Effector memory CD4-positive, alpha-beta T cell (primary cell): ENCODE measurements at regions not wholly inside any gene's neighbourhood (a gene's known extent, or its start where the extent isn't known, plus 50 kb on each side); places are given as distances from the start of the nearest gene placed in this dataset.

Source experiments
- DNase-seq, 3 donors: peaks; one replicate each; pipeline ENCODE4 v3.0.0-alpha.2; 2020
- H3K27ac ChIP-seq: 2 replicates; pipeline ENCODE4 v1.7.0; 2013; ENCODE audit warnings: mild to moderate bottlenecking, low read length, moderate library complexity; ENCODE audit not compliant: insufficient read depth, poor library complexity, severe bottlenecking
- H3K27me3 ChIP-seq: replicated peaks from 2 replicates; pipeline ENCODE4 v1.7.0; 2013; ENCODE audit warnings: mild to moderate bottlenecking, low read length; ENCODE audit not compliant: insufficient read depth, control insufficient read depth, poor library complexity, severe bottlenecking
- H3K36me3 ChIP-seq: 2 replicates; pipeline ENCODE4 v1.7.0; 2013; ENCODE audit warnings: mild to moderate bottlenecking, low read length, moderate library complexity; ENCODE audit not compliant: control insufficient read depth, insufficient read depth
- H3K4me1 ChIP-seq: 2 replicates; pipeline ENCODE4 v1.7.0; 2013; ENCODE audit warnings: low read length, mild to moderate bottlenecking; ENCODE audit not compliant: control insufficient read depth, insufficient read depth, poor library complexity, severe bottlenecking
- H3K4me3 ChIP-seq: 2 replicates; pipeline ENCODE4 v1.7.0; 2013; ENCODE audit warnings: low read length, low read depth, mild to moderate bottlenecking; ENCODE audit not compliant: insufficient read depth, poor library complexity, severe bottlenecking
- H3K9me3 ChIP-seq: 2 replicates; pipeline ENCODE4 v1.7.0; 2013; ENCODE audit warnings: mild to moderate bottlenecking, low read length, moderate library complexity; ENCODE audit not compliant: control insufficient read depth

GRCh38 chr15:31525185-31525695, 198.6 kb downstream of the KLF13 start:
- no peaks in the 10 kb centered on the region for H3K4me1 ChIP-seq
- H3K27me3 ChIP-seq = no peaks in the 10 kb centered on the region
- no peaks in the 10 kb centered on the region for H3K9me3 ChIP-seq
- H3K27ac ChIP-seq = no peak overlapping the region
- no peak for DNase-seq
- H3K4me3 ChIP-seq = no peak overlapping the region
- H3K36me3 ChIP-seq = no peaks in the 10 kb centered on the region

GRCh38 chr15:31525988-31526665, 199.5 kb downstream of the KLF13 start:
- no peak overlapping the region for H3K4me3 ChIP-seq
- DNase-seq = no peak
- H3K4me1 ChIP-seq = no peaks in the 10 kb centered on the region
- H3K27me3 ChIP-seq = no peaks in the 10 kb centered on the region
- no peak overlapping the region for H3K27ac ChIP-seq
- no peaks in the 10 kb centered on the region for H3K36me3 ChIP-seq
- no peaks in the 10 kb centered on the region for H3K9me3 ChIP-seq

- no peaks in the 10 kb centered on the region for H3K36me3 ChIP-seq
- H3K27me3 ChIP-seq = no peaks in the 10 kb centered on the region
- no peak for DNase-seq
- H3K4me3 ChIP-seq = no peak overlapping the region
- no peaks in the 10 kb centered on the region for H3K9me3 ChIP-seq
- H3K4me1 ChIP-seq = no peaks in the 10 kb centered on the region
- H3K27ac ChIP-seq = no peak overlapping the region
These were observed 200.5 kb downstream of the KLF13 start for GRCh38 chr15:31526916-31527690.

GRCh38 chr15:31528846-31529245, 202.2 kb downstream of the KLF13 start:
- Histone ChIP-seq H3K9me3 (no peaks in the 10 kb centered on the region), H3K27ac (no peak overlapping the region), H3K4me1 (no peaks in the 10 kb centered on the region), H3K4me3 (no peak overlapping the region), H3K27me3 (no peaks in the 10 kb centered on the region), H3K36me3 (no peaks in the 10 kb centered on the region)
- no peak for DNase-seq

- Histone ChIP-seq H3K9me3 (no peaks in the 10 kb centered on the region), H3K27me3 (peaks cover 6% of the 10 kb centered on the region), H3K27ac (no peak overlapping the region), H3K4me1 (no peaks in the 10 kb centered on the region), H3K36me3 (no peaks in the 10 kb centered on the region), H3K4me3 (no peak overlapping the region)
- no peak for DNase-seq
These were observed 211.3 kb downstream of the KLF13 start for GRCh38 chr15:31537770-31538592.

GRCh38 chr15:31540633-31541032, 214.0 kb downstream of the KLF13 start:
- no peak overlapping the region for H3K27ac ChIP-seq
- no peaks in the 10 kb centered on the region for H3K9me3 ChIP-seq
- DNase-seq = no peak
- no peak overlapping the region for H3K4me3 ChIP-seq
- no peaks in the 10 kb centered on the region for H3K4me1 ChIP-seq
- H3K36me3 ChIP-seq = no peaks in the 10 kb centered on the region
- peaks cover 6% of the 10 kb centered on the region for H3K27me3 ChIP-seq

DNA sequence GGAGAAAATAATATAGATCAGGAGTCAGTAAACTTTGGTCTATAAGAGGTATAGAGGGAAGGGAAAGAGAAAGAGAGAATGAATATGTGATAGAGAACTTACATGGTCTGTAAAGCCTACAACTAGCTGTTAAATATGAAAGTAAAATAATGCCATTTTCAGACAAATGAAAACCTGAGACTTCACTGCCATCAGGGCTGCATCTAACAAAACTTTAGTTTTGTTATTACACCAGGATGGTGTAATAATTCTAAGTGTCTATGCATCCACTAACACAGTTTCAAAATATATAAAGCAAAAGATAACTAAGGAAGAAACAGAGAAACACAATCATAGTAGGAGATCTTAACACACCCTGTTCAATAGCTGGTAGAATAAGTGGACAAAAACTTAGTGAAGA, 217.7 kb downstream of the KLF13 start:
- H3K4me1 ChIP-seq = no peaks in the 10 kb centered on the region
- no peak overlapping the region for H3K4me3 ChIP-seq
- H3K27ac ChIP-seq = no peak overlapping the region
- DNase-seq = no peak
- no peaks in the 10 kb centered on the region for H3K36me3 ChIP-seq
- H3K9me3 ChIP-seq = no peaks in the 10 kb centered on the region
- H3K27me3 ChIP-seq = peaks cover 6% of the 10 kb centered on the region

DNA sequence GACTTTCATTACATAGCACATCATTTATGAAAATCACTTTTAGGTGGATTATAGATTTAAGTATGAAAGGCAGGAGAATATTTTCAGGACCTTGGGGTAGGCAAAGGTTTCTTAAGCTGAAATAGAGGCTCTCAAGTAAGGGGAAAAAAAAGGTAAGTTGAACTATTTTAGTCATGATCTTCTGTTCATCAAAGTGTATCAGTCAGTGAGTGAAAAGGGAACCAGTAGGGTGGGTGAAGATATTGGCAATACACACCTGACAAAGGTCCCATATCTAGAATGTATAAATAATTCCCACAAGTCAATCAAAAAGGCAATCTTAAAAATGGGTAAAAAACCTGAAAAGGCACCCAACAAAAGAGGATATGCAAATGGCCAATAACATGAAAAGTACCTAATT, 218.6 kb downstream of the KLF13 start:
- no peak for DNase-seq
- peaks cover 6% of the 10 kb centered on the region for H3K27me3 ChIP-seq
- no peaks in the 10 kb centered on the region for H3K9me3 ChIP-seq
- H3K36me3 ChIP-seq = no peaks in the 10 kb centered on the region
- H3K4me3 ChIP-seq = no peak overlapping the region
- H3K27ac ChIP-seq = no peak overlapping the region
- H3K4me1 ChIP-seq = no peaks in the 10 kb centered on the region

DNA sequence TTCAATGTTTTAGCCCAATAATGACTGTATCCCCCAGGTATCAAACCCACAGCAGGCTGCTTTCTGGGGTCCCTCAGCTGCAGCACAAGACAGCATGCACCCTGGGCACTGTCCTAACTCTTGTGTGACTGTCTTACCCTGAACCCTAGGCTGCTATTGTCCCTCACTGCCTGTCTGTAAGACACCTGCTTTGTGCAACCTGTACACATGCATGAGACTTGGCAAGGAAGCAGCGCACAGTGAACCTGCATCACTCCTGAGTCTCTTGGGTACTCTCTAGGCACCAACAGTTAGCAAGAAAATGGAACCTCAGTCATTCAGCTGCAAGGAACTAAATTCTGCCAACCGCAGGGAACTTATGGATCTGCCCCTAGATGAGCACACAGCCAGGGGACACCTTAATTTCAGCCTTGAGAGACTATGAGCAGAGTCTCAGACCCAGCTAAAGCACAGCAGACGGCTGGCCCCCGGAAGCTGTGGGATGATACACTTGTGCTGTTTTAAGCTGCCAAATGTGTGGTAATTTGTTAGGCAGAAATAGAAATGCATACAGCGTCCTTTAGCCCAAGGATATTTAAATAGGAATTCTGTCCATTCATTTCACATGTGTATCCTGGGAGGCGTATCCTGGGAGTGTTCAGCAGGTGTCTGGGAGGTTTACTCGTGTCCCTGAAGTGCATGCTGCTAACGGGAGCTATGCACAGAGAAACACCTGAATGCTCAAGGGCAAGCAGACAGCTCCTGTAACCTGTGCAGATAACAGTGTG, 223.8 kb downstream of the KLF13 start:
- no peak overlapping the region for H3K4me3 ChIP-seq
- no peaks in the 10 kb centered on the region for H3K36me3 ChIP-seq
- H3K9me3 ChIP-seq = no peaks in the 10 kb centered on the region
- no peaks in the 10 kb centered on the region for H3K4me1 ChIP-seq
- no peak overlapping the region for H3K27ac ChIP-seq
- no peaks in the 10 kb centered on the region for H3K27me3 ChIP-seq
- DNase-seq = no peak
